Effector CD8-positive, alpha-beta T cell (primary cell): ENCODE measurements at regions not wholly inside any gene's neighbourhood (a gene's known extent, or its start where the extent isn't known, plus 50 kb on each side); places are given as distances from the start of the nearest gene placed in this dataset.

Experiments
- DNase-seq: peaks from one replicate; lab custom pipeline; 2025; lab: John Stamatoyannopoulos, UW

GRCh38 chr6:1029141-1029540 is 282.8 kb upstream of the FOXQ1 start:
- DNase-seq, result no peak

- no peak for DNase-seq
Measured at GRCh38 chr6:1028723-1029122, 283.2 kb upstream of the FOXQ1 start.

GRCh38 chr6:1027795-1028569 is 283.9 kb upstream of the FOXQ1 start:
- no peak for DNase-seq

- no peak for DNase-seq
Measured at GRCh38 chr6:1027109-1027794, 284.6 kb upstream of the FOXQ1 start.

GRCh38 chr6:1025821-1026220 is 286.1 kb upstream of the FOXQ1 start:
- no peak for DNase-seq

GRCh38 chr6:1024587-1024986 is 287.3 kb upstream of the FOXQ1 start:
- no peak for DNase-seq

- no peak for DNase-seq
Measured at GRCh38 chr6:1024161-1024560, 287.7 kb upstream of the FOXQ1 start.

GRCh38 chr6:1023229-1023628 is 288.7 kb upstream of the FOXQ1 start:
- no peak for DNase-seq

GRCh38 chr6:1022719-1023118 is 289.2 kb upstream of the FOXQ1 start:
- DNase-seq, result no peak

- no peak for DNase-seq
Measured at GRCh38 chr6:1020837-1021236, 291.1 kb upstream of the FOXQ1 start.

- DNase-seq, result no peak
Measured at GRCh38 chr6:1020133-1020532, 291.8 kb upstream of the FOXQ1 start.

GRCh38 chr6:1018041-1018440 is 293.9 kb upstream of the FOXQ1 start:
- DNase-seq, result no peak

GRCh38 chr6:1016329-1017302 is 295.3 kb upstream of the FOXQ1 start:
- no peak for DNase-seq

- no peak for DNase-seq
Measured at GRCh38 chr6:1015825-1016224, 296.1 kb upstream of the FOXQ1 start.

GRCh38 chr6:1014431-1014807 is 297.5 kb upstream of the FOXQ1 start:
- DNase-seq, result no peak

- DNase-seq, result no peak
Measured at GRCh38 chr6:1013656-1014430, 298.1 kb upstream of the FOXQ1 start.

- DNase-seq, result no peak
Measured at GRCh38 chr6:1009103-1009502, 302.8 kb upstream of the FOXQ1 start.

- DNase-seq, result no peak
Measured at GRCh38 chr6:1007159-1007558, 304.7 kb upstream of the FOXQ1 start.

GRCh38 chr6:1004885-1005630 is 306.8 kb upstream of the FOXQ1 start:
- no peak for DNase-seq

GRCh38 chr6:1003394-1004160 is 308.3 kb upstream of the FOXQ1 start:
- DNase-seq, result no peak
